ENCODE measurements at regions not wholly inside any gene's neighbourhood (a gene's known extent, or its start where the extent isn't known, plus 50 kb on each side); places are given as distances from the start of the nearest gene placed in this dataset.

DNA sequence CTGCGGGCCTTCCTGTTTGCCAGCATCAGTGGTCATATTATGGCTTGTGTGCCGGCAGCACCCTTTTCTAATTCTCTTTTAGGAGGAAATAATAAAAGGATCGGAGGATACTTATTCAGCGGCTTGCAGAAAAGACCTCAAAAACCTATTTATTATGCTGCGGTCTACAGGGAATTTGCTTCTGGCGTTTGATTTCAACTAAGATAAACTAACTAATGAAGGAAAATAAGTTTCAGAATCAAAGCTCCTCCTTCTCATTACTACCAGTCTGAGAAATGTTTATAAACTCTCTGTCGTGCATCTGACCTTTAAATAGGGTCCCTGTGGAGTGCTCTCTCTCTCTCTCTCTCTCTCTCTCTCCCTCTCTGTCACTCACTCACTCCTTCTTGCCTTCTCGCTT is 335.0 kb upstream of the GLI3 start:
- no peaks in the 10 kb centered on the region for H3K4me1 Mint-ChIP-seq
- WGBS, 2 experiments (ENCODE audit: insufficient coverage in 1 of 2, insufficient read length in 1 of 2): 93 to 96% methylated on average over 8 of the region's 8 CpGs
- H3K27me3 Mint-ChIP-seq (ENCODE audit: insufficient read depth): peaks cover 2% of the 10 kb centered on the region
- H3K27ac Mint-ChIP-seq: no peak overlapping the region
- no peaks in the 10 kb centered on the region for H3K9me3 ChIP-seq (ENCODE audit: control insufficient read depth, low read length)
- no peak overlapping the region for H3K27ac ChIP-seq (ENCODE audit: low read depth, low read length)
- no peaks in the 10 kb centered on the region for H3K27me3 ChIP-seq (ENCODE audit: control insufficient read depth, insufficient read depth, low read length, poor library complexity, severe bottlenecking)
- H3K36me3 ChIP-seq (ENCODE audit: control insufficient read depth, insufficient read depth, low read length): no peaks in the 10 kb centered on the region
- H3K36me3 Mint-ChIP-seq (ENCODE audit: low read depth): no peaks in the 10 kb centered on the region
- no peak overlapping the region for H3K4me3 ChIP-seq (ENCODE audit: low read length)
- no peak overlapping the region for H3K9ac ChIP-seq (ENCODE audit: extremely low read depth, low read length, poor library complexity, severe bottlenecking)
- no peak overlapping the region for H3K4me3 Mint-ChIP-seq
- TF ChIP-seq, protein P1, sequence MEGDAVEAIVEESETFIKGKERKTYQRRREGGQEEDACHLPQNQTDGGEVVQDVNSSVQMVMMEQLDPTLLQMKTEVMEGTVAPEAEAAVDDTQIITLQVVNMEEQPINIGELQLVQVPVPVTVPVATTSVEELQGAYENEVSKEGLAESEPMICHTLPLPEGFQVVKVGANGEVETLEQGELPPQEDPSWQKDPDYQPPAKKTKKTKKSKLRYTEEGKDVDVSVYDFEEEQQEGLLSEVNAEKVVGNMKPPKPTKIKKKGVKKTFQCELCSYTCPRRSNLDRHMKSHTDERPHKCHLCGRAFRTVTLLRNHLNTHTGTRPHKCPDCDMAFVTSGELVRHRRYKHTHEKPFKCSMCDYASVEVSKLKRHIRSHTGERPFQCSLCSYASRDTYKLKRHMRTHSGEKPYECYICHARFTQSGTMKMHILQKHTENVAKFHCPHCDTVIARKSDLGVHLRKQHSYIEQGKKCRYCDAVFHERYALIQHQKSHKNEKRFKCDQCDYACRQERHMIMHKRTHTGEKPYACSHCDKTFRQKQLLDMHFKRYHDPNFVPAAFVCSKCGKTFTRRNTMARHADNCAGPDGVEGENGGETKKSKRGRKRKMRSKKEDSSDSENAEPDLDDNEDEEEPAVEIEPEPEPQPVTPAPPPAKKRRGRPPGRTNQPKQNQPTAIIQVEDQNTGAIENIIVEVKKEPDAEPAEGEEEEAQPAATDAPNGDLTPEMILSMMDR (conservative IDR thresholded peaks at IDR 0.05): no peak
- DNase-seq: no peak
- no peaks in the 10 kb centered on the region for H3K9me3 Mint-ChIP-seq
- H3K4me1 ChIP-seq (ENCODE audit: control insufficient read depth, insufficient read depth, low read length): no peaks in the 10 kb centered on the region

DNA sequence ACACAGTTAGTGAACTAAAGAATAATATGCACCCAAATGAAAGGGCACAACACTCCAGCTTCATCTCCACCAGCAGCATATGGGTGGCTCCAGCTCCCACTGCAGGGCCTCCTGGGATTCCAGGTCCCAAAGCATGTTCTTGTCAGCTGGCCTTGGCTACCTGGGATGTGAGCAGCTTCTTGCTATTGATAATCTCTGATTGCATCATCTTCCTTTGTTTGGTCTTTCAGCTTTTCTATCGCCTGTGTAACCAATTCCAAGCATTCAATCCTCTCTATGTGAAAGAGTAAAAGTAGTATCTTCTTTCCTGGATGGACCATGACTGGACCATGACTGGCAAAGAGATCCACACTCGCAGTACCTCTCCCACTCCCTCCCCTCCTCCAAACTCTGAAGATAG is 333.9 kb upstream of the GLI3 start:
- no peak for DNase-seq
- no peak overlapping the region for H3K4me3 Mint-ChIP-seq
- Histone ChIP-seq H3K4me3 (ENCODE audit: low read length) (no peak overlapping the region), H3K9me3 (ENCODE audit: control insufficient read depth, low read length) (no peaks in the 10 kb centered on the region), H3K4me1 (ENCODE audit: control insufficient read depth, insufficient read depth, low read length) (no peaks in the 10 kb centered on the region), H3K9ac (ENCODE audit: extremely low read depth, low read length, poor library complexity, severe bottlenecking) (no peak overlapping the region), H3K27me3 (ENCODE audit: control insufficient read depth, insufficient read depth, low read length, poor library complexity, severe bottlenecking) (no peaks in the 10 kb centered on the region), H3K36me3 (ENCODE audit: control insufficient read depth, insufficient read depth, low read length) (no peaks in the 10 kb centered on the region), H3K27ac (ENCODE audit: low read depth, low read length) (no peak overlapping the region)
- 75% methylated on average over 1 of the region's 2 CpGs; no CpG with 5 or more reads in 1 of the 2 experiments for WGBS, 2 experiments (ENCODE audit: insufficient coverage in 1 of 2, insufficient read length in 1 of 2)
- H3K27me3 Mint-ChIP-seq (ENCODE audit: insufficient read depth): peaks cover 2% of the 10 kb centered on the region
- TF ChIP-seq, protein P1 (conservative IDR thresholded peaks at IDR 0.05): no peak
- no peaks in the 10 kb centered on the region for H3K36me3 Mint-ChIP-seq (ENCODE audit: low read depth)
- H3K9me3 Mint-ChIP-seq: no peaks in the 10 kb centered on the region
- no peaks in the 10 kb centered on the region for H3K4me1 Mint-ChIP-seq
- no peak overlapping the region for H3K27ac Mint-ChIP-seq

DNA sequence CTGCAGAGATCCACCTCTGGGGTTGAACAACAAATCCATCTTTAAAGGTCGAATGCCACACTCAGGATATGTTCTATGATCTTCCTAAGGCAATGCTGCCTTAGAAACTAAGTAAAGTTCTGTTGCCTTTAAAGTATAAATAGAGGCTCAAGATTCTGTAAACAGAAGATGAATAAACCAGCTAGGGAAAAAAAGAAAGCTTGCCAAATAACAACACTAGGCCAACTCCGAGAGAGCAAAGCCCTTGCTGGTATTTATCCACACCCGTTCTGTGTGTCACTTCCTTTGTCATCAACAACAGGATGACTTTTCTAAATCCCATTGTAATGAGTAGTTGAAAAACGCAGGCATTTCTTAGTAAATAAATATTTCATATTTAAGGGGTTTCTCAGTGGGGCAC is 330.0 kb upstream of the GLI3 start:
- no peaks in the 10 kb centered on the region for H3K36me3 ChIP-seq (ENCODE audit: control insufficient read depth, insufficient read depth, low read length)
- TF ChIP-seq, protein P1 (conservative IDR thresholded peaks at IDR 0.05): no peak
- Mint-ChIP-seq H3K4me3 (no peak overlapping the region), H3K27ac (no peak overlapping the region), H3K36me3 (ENCODE audit: low read depth) (no peaks in the 10 kb centered on the region), H3K9me3 (peaks cover 4% of the 10 kb centered on the region), H3K27me3 (ENCODE audit: insufficient read depth) (peaks cover 2% of the 10 kb centered on the region), H3K4me1 (no peaks in the 10 kb centered on the region)
- H3K27me3 ChIP-seq (ENCODE audit: control insufficient read depth, insufficient read depth, low read length, poor library complexity, severe bottlenecking): no peaks in the 10 kb centered on the region
- H3K4me1 ChIP-seq (ENCODE audit: control insufficient read depth, insufficient read depth, low read length): no peaks in the 10 kb centered on the region
- DNase-seq: no peak
- WGBS, 2 experiments (ENCODE audit: insufficient coverage in 1 of 2, insufficient read length in 1 of 2): 83 to 89% methylated on average over 2 to 4 of the region's 4 CpGs
- H3K9ac ChIP-seq (ENCODE audit: extremely low read depth, low read length, poor library complexity, severe bottlenecking): no peak overlapping the region
- peaks cover 8% of the 10 kb centered on the region for H3K9me3 ChIP-seq (ENCODE audit: control insufficient read depth, low read length)
- no peak overlapping the region for H3K27ac ChIP-seq (ENCODE audit: low read depth, low read length)
- H3K4me3 ChIP-seq (ENCODE audit: low read length): no peak overlapping the region

Measured in endodermal cell (in vitro differentiated cells).